ENCODE measurements at regions not wholly inside any gene's neighbourhood (a gene's known extent, or its start where the extent isn't known, plus 50 kb on each side); places are given as distances from the start of the nearest gene placed in this dataset.

- Histone ChIP-seq H3K27me3 (ENCODE audit: control insufficient read depth in 2 of 2, insufficient read depth in 2 of 2, low read length in 2 of 2) (no peaks in the 10 kb centered on the region), H3K9me3 (replicated peaks in 1 of 2; ENCODE audit: control insufficient read depth in 1 of 2, insufficient read depth in 1 of 2, low read length in 2 of 2) (no peaks in the 10 kb centered on the region), H3K79me2 (ENCODE audit: insufficient read depth, low read length) (no peaks in the 10 kb centered on the region), H2AFZ (ENCODE audit: insufficient read depth, low read depth, low read length, poor library complexity, severe bottlenecking) (no peak overlapping the region), H3K4me2 (replicated peaks; ENCODE audit: extremely low read depth, low read length, poor library complexity, severe bottlenecking) (no peak overlapping the region), H4K20me1 (ENCODE audit: insufficient read depth, low read length) (no peaks in the 10 kb centered on the region), H3K9ac (ENCODE audit: insufficient read depth, low read length, poor library complexity, severe bottlenecking) (no peak overlapping the region), H3K4me1 (ENCODE audit: control insufficient read depth in 1 of 2, insufficient read depth in 2 of 2, low read length in 2 of 2) (no peaks in the 10 kb centered on the region), H3K27ac (ENCODE audit: low read depth in 1 of 2, low read length in 2 of 2) (no peak overlapping the region), H3K4me3 (replicated peaks in 1 of 3; ENCODE audit: low read depth in 2 of 3, low read length in 3 of 3) (no peak overlapping the region), H3K36me3 (replicated peaks in 1 of 2; ENCODE audit: control insufficient read depth in 1 of 2, insufficient read depth in 2 of 2, low read length in 2 of 2) (no peaks in the 10 kb centered on the region)
- no peaks in the 10 kb centered on the region for H3K27me3 Mint-ChIP-seq (ENCODE audit: low read depth in 3 of 3)
- 100% methylated on average over 2 of the region's 7 CpGs for WGBS (ENCODE audit: insufficient coverage)
- H3K4me1 Mint-ChIP-seq: peaks cover 6% of the 10 kb centered on the region
- no peak for DNase-seq
- TF ChIP-seq CTCF (IDR thresholded peaks at IDR 0.05): no peak
- H3K36me3 Mint-ChIP-seq: no peaks in the 10 kb centered on the region
- H3K9me3 Mint-ChIP-seq: no peaks in the 10 kb centered on the region
- intact Hi-C loops (cut with micrococcal nuclease): no loop called here
- peak overlapping the region in 1 of 7 donors; percentile 37 for H3K27ac Mint-ChIP-seq
- H3K4me3 Mint-ChIP-seq: no peak overlapping the region
These were observed 79.9 kb downstream of the DAD1 start for GRCh38 chr14:22509036-22509709.

GRCh38 chr14:22508662-22509035 is 80.4 kb downstream of the DAD1 start:
- intact Hi-C loops (cut with micrococcal nuclease): no loop called here
- TF ChIP-seq CTCF (IDR thresholded peaks at IDR 0.05): no peak
- H3K4me1 ChIP-seq (ENCODE audit: control insufficient read depth in 1 of 2, insufficient read depth in 2 of 2, low read length in 2 of 2): no peaks in the 10 kb centered on the region
- no peak overlapping the region for H3K9ac ChIP-seq (ENCODE audit: insufficient read depth, low read length, poor library complexity, severe bottlenecking)
- Mint-ChIP-seq H3K27me3 (ENCODE audit: low read depth in 3 of 3) (no peaks in the 10 kb centered on the region), H3K9me3 (no peaks in the 10 kb centered on the region), H3K4me1 (peaks cover 6% of the 10 kb centered on the region), H3K4me3 (no peak overlapping the region), H3K36me3 (no peaks in the 10 kb centered on the region), H3K27ac (no peak overlapping the region)
- no peaks in the 10 kb centered on the region for H4K20me1 ChIP-seq (ENCODE audit: insufficient read depth, low read length)
- H3K4me3 ChIP-seq (replicated peaks in 1 of 3; ENCODE audit: low read depth in 2 of 3, low read length in 3 of 3): no peak overlapping the region
- no peaks in the 10 kb centered on the region for H3K9me3 ChIP-seq (replicated peaks in 1 of 2; ENCODE audit: control insufficient read depth in 1 of 2, insufficient read depth in 1 of 2, low read length in 2 of 2)
- H3K79me2 ChIP-seq (ENCODE audit: insufficient read depth, low read length): no peaks in the 10 kb centered on the region
- 90% methylated on average over 1 of the region's 4 CpGs for WGBS (ENCODE audit: insufficient coverage)
- H3K27me3 ChIP-seq (ENCODE audit: control insufficient read depth in 2 of 2, insufficient read depth in 2 of 2, low read length in 2 of 2): no peaks in the 10 kb centered on the region
- no peak overlapping the region for H3K27ac ChIP-seq (ENCODE audit: low read depth in 1 of 2, low read length in 2 of 2)
- H3K36me3 ChIP-seq (replicated peaks in 1 of 2; ENCODE audit: control insufficient read depth in 1 of 2, insufficient read depth in 2 of 2, low read length in 2 of 2): no peaks in the 10 kb centered on the region
- no peak overlapping the region for H2AFZ ChIP-seq (ENCODE audit: insufficient read depth, low read depth, low read length, poor library complexity, severe bottlenecking)
- no peak overlapping the region for H3K4me2 ChIP-seq (replicated peaks; ENCODE audit: extremely low read depth, low read length, poor library complexity, severe bottlenecking)
- DNase-seq: no peak

All from CD14-positive monocyte (primary cell).